NCI-H226 (cell line): ENCODE measurements at regions not wholly inside any gene's neighbourhood (a gene's known extent, or its start where the extent isn't known, plus 50 kb on each side); places are given as distances from the start of the nearest gene placed in this dataset.

Experiments
- DNase-seq: peaks from one replicate; pipeline ENCODE4 v3.0.0-alpha.2; 2015

DNA sequence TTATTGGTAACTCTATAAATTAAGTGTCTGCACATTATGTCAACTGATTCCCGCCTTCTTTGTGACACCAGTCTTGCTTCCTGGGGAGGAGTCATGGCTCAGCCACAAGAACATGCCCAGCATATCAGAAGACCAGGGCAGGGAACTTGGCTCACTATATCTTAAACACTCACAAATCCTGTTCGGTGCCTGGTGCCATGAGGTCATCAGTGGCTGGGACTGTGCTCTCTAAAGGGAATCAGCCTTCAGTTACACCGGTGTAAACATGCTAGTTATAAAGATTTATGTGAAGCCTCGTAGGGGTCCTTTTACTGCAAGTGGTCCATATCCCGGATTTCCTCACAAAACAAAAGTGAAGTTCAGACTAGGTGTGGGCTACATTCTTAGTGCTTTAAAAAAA lies 73.1 kb upstream of the ZNF521 start:
- no peak for DNase-seq

DNA sequence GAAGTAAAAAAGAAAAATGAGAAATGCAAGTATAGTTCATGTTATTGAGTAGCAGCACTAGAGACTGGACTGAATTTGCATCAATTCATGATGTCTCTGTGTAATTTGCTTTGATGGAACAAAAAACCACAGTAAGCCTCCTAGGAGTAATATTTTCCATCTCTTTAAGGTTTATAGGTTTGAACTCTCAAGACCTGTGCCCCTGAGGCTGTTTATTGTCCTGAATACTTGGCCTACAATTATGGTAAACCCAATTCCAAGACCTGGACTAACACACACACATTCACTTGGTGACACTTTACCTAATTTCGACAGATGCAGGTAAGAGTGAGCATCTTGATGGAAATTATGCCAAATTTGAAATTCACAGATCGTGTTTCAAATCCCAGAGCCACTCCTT lies 71.8 kb upstream of the ZNF521 start:
- no peak for DNase-seq

DNA sequence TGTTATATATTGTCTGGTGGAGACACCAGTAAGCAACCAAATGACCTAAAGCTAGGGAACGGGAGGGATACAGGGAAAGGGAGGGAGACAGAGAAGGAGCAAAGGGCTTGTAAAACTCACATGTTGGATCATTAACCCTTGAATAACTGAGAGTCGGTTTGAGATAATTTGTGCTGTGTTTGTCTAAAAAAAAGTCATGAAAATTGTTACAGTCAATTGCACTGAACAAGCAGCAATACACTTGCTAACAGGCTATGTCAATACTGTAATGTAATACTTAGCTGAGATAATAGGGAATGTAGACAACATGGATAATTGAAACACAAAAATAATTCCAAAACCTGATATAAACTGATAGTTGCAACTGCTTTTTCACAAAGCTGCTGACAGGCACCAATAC lies 71.3 kb upstream of the ZNF521 start:
- DNase-seq = no peak

DNA sequence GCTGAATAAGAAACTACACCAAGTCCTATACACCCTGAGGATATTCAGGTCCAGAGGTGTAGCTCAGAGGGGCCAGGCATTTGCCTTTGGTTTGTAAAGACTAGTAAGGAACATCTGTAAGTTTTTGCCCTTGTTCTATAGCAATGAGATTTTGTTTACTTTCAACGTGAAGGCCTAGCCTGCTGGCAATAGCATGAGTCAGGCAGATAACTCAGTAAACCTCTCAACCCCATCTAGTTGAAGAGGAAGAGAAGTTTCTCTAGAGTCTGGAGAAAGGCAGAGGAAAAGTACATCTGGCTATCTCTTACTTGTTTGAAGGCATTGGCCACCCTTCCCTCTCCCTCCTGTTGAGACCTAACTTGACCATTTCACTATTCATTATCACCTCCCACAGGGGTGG lies 70.3 kb upstream of the ZNF521 start:
- DNase-seq = no peak

DNA sequence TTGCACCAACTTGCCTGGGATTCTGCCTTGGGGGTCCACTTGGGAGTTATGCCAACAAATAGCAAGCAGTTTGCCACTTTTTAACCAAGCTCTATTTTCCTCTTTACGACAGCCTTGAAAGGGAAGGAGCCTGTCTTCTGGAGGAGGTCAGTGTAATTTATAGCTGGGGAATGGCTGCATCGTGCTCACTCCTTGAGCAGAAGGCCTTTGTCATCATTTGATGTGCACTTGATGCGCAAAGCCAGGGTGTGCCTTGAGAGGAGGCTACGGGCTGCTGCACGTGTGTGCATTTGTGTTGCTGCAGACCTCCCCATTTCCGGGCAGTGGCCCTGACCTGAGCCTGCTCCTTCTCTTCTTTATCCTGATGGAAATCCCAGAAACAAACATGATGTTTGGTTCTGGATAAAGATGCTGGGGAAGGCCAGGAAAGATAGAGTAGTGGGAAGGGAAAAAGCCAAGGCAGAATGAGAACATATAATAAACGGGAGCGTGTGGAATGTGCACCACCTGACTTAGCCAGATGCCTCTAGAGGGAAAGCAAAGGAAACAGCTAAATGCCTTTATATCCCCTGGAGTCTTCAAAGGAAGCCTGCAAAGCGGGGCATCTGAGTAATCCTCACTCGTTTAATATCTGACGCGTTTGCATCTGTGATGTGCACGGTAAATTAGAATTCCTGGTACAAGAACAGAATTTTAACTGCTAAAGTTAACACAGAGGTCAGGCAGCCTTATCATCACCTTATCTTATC lies 68.3 kb upstream of the ZNF521 start:
- DNase-seq = no peak

DNA sequence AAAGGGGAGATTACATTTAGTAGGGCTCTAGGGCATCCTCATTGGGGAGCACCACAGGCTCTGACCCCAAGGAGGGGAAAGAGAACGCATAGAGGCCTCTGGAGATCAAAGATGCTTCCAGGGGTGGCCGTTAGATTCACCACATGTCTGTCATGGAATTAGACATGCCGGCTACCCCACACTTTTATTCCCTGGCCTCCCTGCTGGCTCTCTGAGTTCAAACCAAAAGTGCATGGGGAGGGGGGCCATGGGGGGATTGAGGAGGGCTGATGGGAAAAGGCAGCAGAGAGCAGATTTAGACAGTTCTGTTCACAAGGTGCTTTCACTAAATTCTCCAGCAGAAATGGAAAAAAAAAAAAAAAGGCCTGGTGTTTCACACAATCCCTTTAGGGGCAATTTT lies 64.4 kb upstream of the ZNF521 start:
- DNase-seq = no peak

DNA sequence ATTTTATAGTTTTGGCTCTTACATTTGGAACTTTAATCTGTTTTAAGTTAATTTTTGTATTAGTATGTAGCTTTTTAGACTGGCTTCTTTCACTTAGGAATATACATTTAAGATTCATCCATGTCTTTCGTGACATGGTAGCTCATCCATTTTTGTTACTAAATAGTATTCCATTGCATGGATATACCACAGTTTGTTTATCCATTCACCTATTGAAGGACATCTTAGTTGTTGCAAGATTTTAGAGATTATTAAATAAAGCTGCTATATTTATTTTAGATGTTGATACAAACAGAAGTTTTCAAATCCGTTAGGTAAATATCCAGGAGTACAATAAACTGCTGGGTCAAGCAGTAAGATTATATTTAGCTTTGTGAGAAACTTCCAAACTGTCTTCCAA lies 58.0 kb upstream of the ZNF521 start:
- DNase-seq = no peak

DNA sequence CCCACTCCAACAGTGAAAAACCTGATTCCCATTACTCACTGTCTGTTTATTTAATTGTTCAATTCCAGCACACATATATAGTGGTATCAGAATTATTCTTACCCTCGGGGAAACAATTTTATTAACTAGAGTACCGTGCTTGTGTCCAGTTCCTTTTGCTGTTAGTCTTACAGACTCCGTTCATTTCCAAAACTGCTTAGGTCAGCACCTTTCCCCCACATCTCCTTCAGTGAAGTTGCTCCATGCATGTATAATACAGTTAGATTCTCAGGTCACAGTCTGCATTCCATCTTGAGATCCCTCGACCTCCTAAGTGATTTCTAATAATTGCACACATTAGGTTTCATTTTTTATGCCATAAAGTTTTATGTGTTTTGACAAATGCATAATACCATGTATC lies 56.3 kb upstream of the ZNF521 start:
- DNase-seq = no peak
